HFF-Myc (cell line): ENCODE measurements at regions not wholly inside any gene's neighbourhood (a gene's known extent, or its start where the extent isn't known, plus 50 kb on each side); places are given as distances from the start of the nearest gene placed in this dataset.

Experiments used
- DNase-seq: peaks from one replicate; pipeline ENCODE4 v3.0.0-alpha.2; 2011; ENCODE audit warnings: low read depth; ENCODE audit errors: extremely low read depth
- H3K4me3 ChIP-seq: replicated peaks from 2 replicates; pipeline ENCODE4 v1.5.1; 2011; ENCODE audit warnings: low read depth, mild to moderate bottlenecking, control low read depth, low read length
- TF ChIP-seq, protein P1 (sequence below): IDR thresholded peaks from 2 replicates; pipeline ENCODE4 v1.5.1; 2012; ENCODE audit warnings: mild to moderate bottlenecking, low read depth, low read length, control low read depth; ENCODE audit errors: missing control alignments

DNA sequence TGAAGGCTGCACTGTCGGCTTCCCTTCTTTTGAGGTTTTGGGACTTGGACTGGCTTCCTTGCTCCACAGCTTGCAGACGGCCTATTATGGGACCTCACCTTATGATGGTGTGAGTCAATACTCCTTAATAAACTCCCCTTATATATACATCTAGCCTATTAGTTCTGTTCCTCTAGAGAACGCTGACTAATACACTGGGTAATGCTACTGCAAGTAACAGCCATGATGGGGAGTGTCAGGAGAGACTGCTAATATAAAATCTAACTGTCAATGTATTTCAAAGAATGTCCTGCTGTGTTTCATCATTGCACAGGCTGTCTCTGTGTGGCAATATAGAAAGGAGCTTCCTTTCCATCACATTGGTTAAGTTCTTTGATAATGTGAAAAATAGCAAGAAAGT lies 57.7 kb upstream of the UST start:
- no peak for DNase-seq
- no peak overlapping the region for H3K4me3 ChIP-seq
- TF ChIP-seq, protein P1, sequence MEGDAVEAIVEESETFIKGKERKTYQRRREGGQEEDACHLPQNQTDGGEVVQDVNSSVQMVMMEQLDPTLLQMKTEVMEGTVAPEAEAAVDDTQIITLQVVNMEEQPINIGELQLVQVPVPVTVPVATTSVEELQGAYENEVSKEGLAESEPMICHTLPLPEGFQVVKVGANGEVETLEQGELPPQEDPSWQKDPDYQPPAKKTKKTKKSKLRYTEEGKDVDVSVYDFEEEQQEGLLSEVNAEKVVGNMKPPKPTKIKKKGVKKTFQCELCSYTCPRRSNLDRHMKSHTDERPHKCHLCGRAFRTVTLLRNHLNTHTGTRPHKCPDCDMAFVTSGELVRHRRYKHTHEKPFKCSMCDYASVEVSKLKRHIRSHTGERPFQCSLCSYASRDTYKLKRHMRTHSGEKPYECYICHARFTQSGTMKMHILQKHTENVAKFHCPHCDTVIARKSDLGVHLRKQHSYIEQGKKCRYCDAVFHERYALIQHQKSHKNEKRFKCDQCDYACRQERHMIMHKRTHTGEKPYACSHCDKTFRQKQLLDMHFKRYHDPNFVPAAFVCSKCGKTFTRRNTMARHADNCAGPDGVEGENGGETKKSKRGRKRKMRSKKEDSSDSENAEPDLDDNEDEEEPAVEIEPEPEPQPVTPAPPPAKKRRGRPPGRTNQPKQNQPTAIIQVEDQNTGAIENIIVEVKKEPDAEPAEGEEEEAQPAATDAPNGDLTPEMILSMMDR, result no peak

GRCh38 chr6:148693882-148694484 lies 52.8 kb upstream of the UST start:
- no peak for DNase-seq
- no peak overlapping the region for H3K4me3 ChIP-seq

More at GRCh38 chr6:148693882-148694484, 52.8 kb upstream of the UST start:
- TF ChIP-seq, protein P1, result no peak
